ENCODE measurements at regions not wholly inside any gene's neighbourhood (a gene's known extent, or its start where the extent isn't known, plus 50 kb on each side); places are given as distances from the start of the nearest gene placed in this dataset.

DNA sequence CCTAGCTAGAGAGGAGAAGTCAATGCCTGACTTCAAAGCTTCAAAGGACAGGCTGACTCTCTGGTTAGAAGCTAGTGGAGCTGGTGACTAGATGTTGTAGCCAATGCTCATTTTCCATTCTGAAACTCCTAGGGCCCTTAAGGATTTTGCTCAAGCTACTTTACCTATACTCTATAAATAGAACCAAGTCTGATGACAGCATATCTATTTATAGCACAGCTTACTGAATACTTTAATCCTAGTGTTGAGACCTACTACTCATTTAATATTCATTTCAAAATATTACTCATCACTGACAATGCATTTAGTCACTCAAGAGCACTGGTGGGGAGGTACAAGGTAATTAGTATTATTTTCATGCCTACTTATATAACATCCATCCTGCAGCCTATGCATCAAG, 137.2 kb upstream of the PELI2 start:
- Histone ChIP-seq H3K4me3 (ENCODE audit: low read length) (no peak overlapping the region), H3K27ac (ENCODE audit: low read depth in 1 of 2, low read length in 2 of 2) (no peak overlapping the region), H3K9me3 (ENCODE audit: control insufficient read depth in 1 of 2, insufficient read depth in 1 of 2, low read length in 2 of 2) (no peaks in the 10 kb centered on the region), H3K4me1 (ENCODE audit: insufficient read depth, low read length) (no peaks in the 10 kb centered on the region), H3K27me3 (ENCODE audit: control insufficient read depth in 1 of 2, insufficient read depth in 2 of 2, low read length in 2 of 2) (peaks cover 0 to 12% of the 10 kb centered on the region in 2 experiments), H3K36me3 (ENCODE audit: insufficient read depth, low read length) (no peaks in the 10 kb centered on the region)
- TF ChIP-seq, protein P1, sequence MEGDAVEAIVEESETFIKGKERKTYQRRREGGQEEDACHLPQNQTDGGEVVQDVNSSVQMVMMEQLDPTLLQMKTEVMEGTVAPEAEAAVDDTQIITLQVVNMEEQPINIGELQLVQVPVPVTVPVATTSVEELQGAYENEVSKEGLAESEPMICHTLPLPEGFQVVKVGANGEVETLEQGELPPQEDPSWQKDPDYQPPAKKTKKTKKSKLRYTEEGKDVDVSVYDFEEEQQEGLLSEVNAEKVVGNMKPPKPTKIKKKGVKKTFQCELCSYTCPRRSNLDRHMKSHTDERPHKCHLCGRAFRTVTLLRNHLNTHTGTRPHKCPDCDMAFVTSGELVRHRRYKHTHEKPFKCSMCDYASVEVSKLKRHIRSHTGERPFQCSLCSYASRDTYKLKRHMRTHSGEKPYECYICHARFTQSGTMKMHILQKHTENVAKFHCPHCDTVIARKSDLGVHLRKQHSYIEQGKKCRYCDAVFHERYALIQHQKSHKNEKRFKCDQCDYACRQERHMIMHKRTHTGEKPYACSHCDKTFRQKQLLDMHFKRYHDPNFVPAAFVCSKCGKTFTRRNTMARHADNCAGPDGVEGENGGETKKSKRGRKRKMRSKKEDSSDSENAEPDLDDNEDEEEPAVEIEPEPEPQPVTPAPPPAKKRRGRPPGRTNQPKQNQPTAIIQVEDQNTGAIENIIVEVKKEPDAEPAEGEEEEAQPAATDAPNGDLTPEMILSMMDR (IDR thresholded peaks at IDR 0.05), result no peak
- POLR2A ChIA-PET, result no interaction called here
- no peaks in the 10 kb centered on the region for H3K36me3 Mint-ChIP-seq (ENCODE audit: low read depth)
- no peak overlapping the region for H3K27ac Mint-ChIP-seq
- intact Hi-C loops (cut with DNase I, micrococcal nuclease), result no loop called here
- CTCF ChIA-PET, result no interaction called here
- peaks cover 19% of the 10 kb centered on the region for H3K27me3 Mint-ChIP-seq
- DNase-seq, result no peak
- H3K4me1 Mint-ChIP-seq (ENCODE audit: low read depth), result no peaks in the 10 kb centered on the region
- no peak overlapping the region for H3K4me3 Mint-ChIP-seq
- H3K9me3 Mint-ChIP-seq, result peaks cover 6% of the 10 kb centered on the region
- ATAC-seq (ENCODE audit: poor library complexity), result no peak

DNA sequence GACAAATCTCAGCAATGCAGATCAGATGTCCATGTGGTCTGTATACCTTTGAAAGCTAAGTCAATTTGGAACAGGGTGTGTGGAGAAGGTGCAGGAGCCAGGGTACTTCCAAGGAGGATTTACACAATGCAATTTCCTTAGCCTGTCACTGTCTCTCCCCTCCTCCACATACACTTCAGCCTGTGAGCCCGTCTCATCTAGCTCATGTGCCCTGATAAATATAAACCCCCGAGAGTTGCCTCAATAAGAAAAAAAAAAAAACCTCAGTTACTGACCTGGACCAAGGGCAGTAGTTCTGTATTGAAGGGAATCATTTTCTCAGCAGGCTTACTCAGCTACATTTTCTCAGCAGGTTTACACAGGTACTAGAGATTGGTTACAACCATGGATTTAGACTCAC, 132.1 kb upstream of the PELI2 start:
- Mint-ChIP-seq H3K4me1 (ENCODE audit: low read depth) (no peaks in the 10 kb centered on the region), H3K27me3 (peaks cover 21% of the 10 kb centered on the region), H3K27ac (no peak overlapping the region), H3K9me3 (peaks cover 2% of the 10 kb centered on the region), H3K36me3 (ENCODE audit: low read depth) (no peaks in the 10 kb centered on the region), H3K4me3 (no peak overlapping the region)
- no peak overlapping the region for H3K4me3 ChIP-seq (ENCODE audit: low read length)
- no peaks in the 10 kb centered on the region for H3K4me1 ChIP-seq (ENCODE audit: insufficient read depth, low read length)
- intact Hi-C loops (cut with DNase I, micrococcal nuclease), result no loop called here
- no peak for DNase-seq
- no peaks in the 10 kb centered on the region for H3K36me3 ChIP-seq (ENCODE audit: insufficient read depth, low read length)
- peaks cover 0 to 12% of the 10 kb centered on the region in 2 experiments for H3K27me3 ChIP-seq (ENCODE audit: control insufficient read depth in 1 of 2, insufficient read depth in 2 of 2, low read length in 2 of 2)
- H3K27ac ChIP-seq (ENCODE audit: low read depth in 1 of 2, low read length in 2 of 2), result no peak overlapping the region
- ChIA-PET POLR2A (interaction anchor here (1.9 kb wide), 1 partner anchor 132 kb away, joined by 4 read pairs; the partner anchor contains the start of gene PELI2), CTCF (no interaction called here)
- TF ChIP-seq, protein P1 (IDR thresholded peaks at IDR 0.05), result no peak
- no peak for ATAC-seq (ENCODE audit: poor library complexity)
- H3K9me3 ChIP-seq (ENCODE audit: control insufficient read depth in 1 of 2, insufficient read depth in 1 of 2, low read length in 2 of 2), result no peaks in the 10 kb centered on the region

DNA sequence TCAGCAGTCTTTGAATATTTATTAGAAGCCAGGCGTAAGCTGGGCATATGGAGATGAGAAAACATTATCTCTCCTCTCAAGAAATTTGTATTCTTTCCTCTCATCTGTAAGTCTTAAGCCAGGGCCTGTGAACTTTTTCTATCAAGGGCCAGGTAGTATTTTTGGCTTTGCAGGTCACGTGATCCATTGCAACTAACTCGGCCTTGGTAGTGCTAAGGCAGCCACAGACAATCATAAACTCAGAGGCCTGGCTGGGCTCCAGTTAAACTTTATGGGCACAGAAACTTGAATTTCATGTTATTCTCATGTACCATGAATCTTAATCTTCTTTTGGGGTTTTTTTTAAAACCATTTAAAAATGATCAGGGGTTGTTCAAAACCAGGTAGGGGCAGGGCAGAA, 117.4 kb upstream of the PELI2 start:
- Histone ChIP-seq H3K27ac (ENCODE audit: low read depth in 1 of 2, low read length in 2 of 2) (no peak overlapping the region), H3K4me3 (ENCODE audit: low read length) (no peak overlapping the region), H3K36me3 (ENCODE audit: insufficient read depth, low read length) (no peaks in the 10 kb centered on the region), H3K4me1 (ENCODE audit: insufficient read depth, low read length) (peaks cover 32% of the 10 kb centered on the region), H3K9me3 (ENCODE audit: control insufficient read depth in 1 of 2, insufficient read depth in 1 of 2, low read length in 2 of 2) (peaks cover 13 to 14% of the 10 kb centered on the region in 2 experiments), H3K27me3 (ENCODE audit: control insufficient read depth in 1 of 2, insufficient read depth in 2 of 2, low read length in 2 of 2) (peaks cover 25 to 48% of the 10 kb centered on the region in 2 experiments)
- Mint-ChIP-seq H3K27me3 (peaks cover 96% of the 10 kb centered on the region), H3K4me1 (ENCODE audit: low read depth) (peaks cover 31% of the 10 kb centered on the region), H3K27ac (no peak overlapping the region), H3K36me3 (ENCODE audit: low read depth) (no peaks in the 10 kb centered on the region), H3K4me3 (no peak overlapping the region), H3K9me3 (no peaks in the 10 kb centered on the region)
- CTCF ChIA-PET, result no interaction called here
- DNase-seq (no peak), ATAC-seq (ENCODE audit: poor library complexity) (no peak)
- intact Hi-C loops (cut with DNase I, micrococcal nuclease), result no loop called here
- TF ChIP-seq, protein P1 (IDR thresholded peaks at IDR 0.05), result no peak
- POLR2A ChIA-PET, result interaction anchor here (0.6 kb wide), 1 partner anchor 73 kb away, joined by 3 read pairs; no protein-coding TSS in a partner anchor
